Ovary (tissue), 7 donors: ENCODE measurements at regions not wholly inside any gene's neighbourhood (a gene's known extent, or its start where the extent isn't known, plus 50 kb on each side); places are given as distances from the start of the nearest gene placed in this dataset.

Source experiments
- DNase-seq, 5 donors: peaks; one replicate each; pipeline ENCODE4 v3.0.0-alpha.2; 2019 to 2020
- H3K27ac ChIP-seq, 2 donors: fragments of 200-600 bp; one replicate each; pipeline versions ENCODE4 v1.5.1 to v1.8.0; 2019 to 2022
- H3K27me3 ChIP-seq: fragments of 200-600 bp; one replicate; pipeline ENCODE4 v1.8.0; 2022
- H3K36me3 ChIP-seq: fragments of 200-600 bp; sonication (generic); one replicate; pipeline ENCODE4 v1.5.1; 2019
- H3K4me1 ChIP-seq: one replicate; pipeline ENCODE4 v1.8.1; 2013; ENCODE audit warnings: mild to moderate bottlenecking, moderate library complexity; ENCODE audit not compliant: insufficient read depth
- H3K4me3 ChIP-seq: fragments of 200-600 bp; sonication (generic); one replicate; pipeline ENCODE4 v1.5.1; 2017
- H3K9me3 ChIP-seq, 2 donors: fragments of 200-600 bp in 1 of 2; sonication (generic) in 1 of 2; one replicate each; pipeline versions ENCODE4 v1.5.1 to v1.8.1; 2013 to 2019; ENCODE audit warnings: mild to moderate bottlenecking in 1 of 2, moderate library complexity in 1 of 2
- EP300 ChIP-seq: sonication (generic); formaldehyde crosslinking; IDR thresholded peaks from one replicate; pipeline ENCODE4 v1.6.1; 2017; ENCODE audit warnings: antibody characterized with exemption
- POLR2A ChIP-seq: fragments of 450-650 bp; IDR thresholded peaks from one replicate; pipeline ENCODE4 v1.6.1; 2017; ENCODE audit warnings: antibody characterized with exemption, mild to moderate bottlenecking, moderate library complexity
- WGBS, 3 donors: extraction: QIAGEN DNeasy Blood & Tissue Kit in 1 of 3; methylation state at CpG; one replicate each; pipeline versions ENCODE4 v1.1.5 to v1.1.7; 2013 to 2017; 5-methylcytosine and 5-hydroxymethylcytosine counted together
- intact Hi-C, 4 donors: fragments of 100-400 bp; cut with DNase I; formaldehyde crosslinking; loops; one replicate each; pipeline versions ENCODE4 v1.11.0 to v1.15.1; 2022 to 2023
- TF ChIP-seq, protein P1 (sequence below), 3 donors: fragments of 450-650 bp in 2 of 3; fragments of 200-600 bp in 1 of 3; IDR thresholded peaks; one replicate each; pipeline versions ENCODE4 v1.5.1 to v1.8.0; 2016 to 2022; ENCODE audit warnings: antibody characterized with exemption in 3 of 3, mild to moderate bottlenecking in 1 of 3
- donor health status: DM: no; HTN: no; CAD: no; lungs with moderate emphysema.
- donor health status: DM: no; HTN: no; CAD: no.
- donor health status: Bipolar disorder and iron deficiency.
- donor health status: DM: no; HTN: no; CAD: no.
- donor health status: DM: yes; HTN: yes; CAD: no.

DNA sequence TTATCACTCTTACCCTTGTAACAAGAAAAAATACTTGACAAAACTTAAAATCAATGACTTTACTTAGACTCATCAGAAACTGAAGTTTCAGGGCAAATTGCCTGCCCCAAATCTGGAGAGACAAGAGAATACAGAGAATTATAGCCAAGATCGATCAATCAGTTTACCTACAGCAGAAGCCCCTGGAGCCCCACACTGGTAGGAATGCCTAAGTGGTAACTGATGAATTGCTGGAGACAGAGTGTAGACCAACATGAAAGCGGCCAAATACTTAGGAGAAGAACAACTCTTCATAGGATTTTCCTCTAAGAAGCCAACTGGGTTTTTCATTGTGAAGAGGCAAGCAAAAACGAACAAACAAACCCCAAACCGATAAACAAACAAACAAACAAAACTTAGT, 1430.0 kb downstream of the EFNB2 start:
- H3K9me3 ChIP-seq: no peaks in the 10 kb centered on the region
- intact Hi-C loops: no loop called here
- TF ChIP-seq, protein P1, sequence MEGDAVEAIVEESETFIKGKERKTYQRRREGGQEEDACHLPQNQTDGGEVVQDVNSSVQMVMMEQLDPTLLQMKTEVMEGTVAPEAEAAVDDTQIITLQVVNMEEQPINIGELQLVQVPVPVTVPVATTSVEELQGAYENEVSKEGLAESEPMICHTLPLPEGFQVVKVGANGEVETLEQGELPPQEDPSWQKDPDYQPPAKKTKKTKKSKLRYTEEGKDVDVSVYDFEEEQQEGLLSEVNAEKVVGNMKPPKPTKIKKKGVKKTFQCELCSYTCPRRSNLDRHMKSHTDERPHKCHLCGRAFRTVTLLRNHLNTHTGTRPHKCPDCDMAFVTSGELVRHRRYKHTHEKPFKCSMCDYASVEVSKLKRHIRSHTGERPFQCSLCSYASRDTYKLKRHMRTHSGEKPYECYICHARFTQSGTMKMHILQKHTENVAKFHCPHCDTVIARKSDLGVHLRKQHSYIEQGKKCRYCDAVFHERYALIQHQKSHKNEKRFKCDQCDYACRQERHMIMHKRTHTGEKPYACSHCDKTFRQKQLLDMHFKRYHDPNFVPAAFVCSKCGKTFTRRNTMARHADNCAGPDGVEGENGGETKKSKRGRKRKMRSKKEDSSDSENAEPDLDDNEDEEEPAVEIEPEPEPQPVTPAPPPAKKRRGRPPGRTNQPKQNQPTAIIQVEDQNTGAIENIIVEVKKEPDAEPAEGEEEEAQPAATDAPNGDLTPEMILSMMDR (IDR thresholded peaks at IDR 0.05): no peak
- TF ChIP-seq EP300: no peak
- TF ChIP-seq POLR2A: no peak
- WGBS, 3 donors: 85 to 94% (median 88%) methylated on average over 4 of the region's 4 CpGs
- H3K4me1 ChIP-seq: no peaks in the 10 kb centered on the region
- DNase-seq: no peak
- H3K27ac ChIP-seq: no peak overlapping the region
- H3K27me3 ChIP-seq: no peaks in the 10 kb centered on the region
- no peak overlapping the region for H3K4me3 ChIP-seq
- H3K36me3 ChIP-seq: no peaks in the 10 kb centered on the region

- Histone ChIP-seq H3K4me3 (no peak overlapping the region), H3K9me3 (no peaks in the 10 kb centered on the region), H3K27me3 (no peaks in the 10 kb centered on the region), H3K27ac (no peak overlapping the region), H3K36me3 (no peaks in the 10 kb centered on the region), H3K4me1 (no peaks in the 10 kb centered on the region)
- TF ChIP-seq, protein P1 (IDR thresholded peaks at IDR 0.05): no peak
- TF ChIP-seq EP300: no peak
- no peak for DNase-seq
- intact Hi-C loops: no loop called here
Observed at GRCh38 chr13:105097521-105097920, 1437.9 kb downstream of the EFNB2 start.

- H3K27me3 ChIP-seq: no peaks in the 10 kb centered on the region
- H3K27ac ChIP-seq: no peak overlapping the region
- TF ChIP-seq EP300 (no peak), POLR2A (no peak)
- TF ChIP-seq, protein P1 (IDR thresholded peaks at IDR 0.05): no peak
- H3K36me3 ChIP-seq: no peaks in the 10 kb centered on the region
- intact Hi-C loops: no loop called here
- no peaks in the 10 kb centered on the region for H3K9me3 ChIP-seq
- WGBS, 3 donors: 68 to 82% (median 71%) methylated on average over 4 of the region's 4 CpGs
- H3K4me1 ChIP-seq: no peaks in the 10 kb centered on the region
- no peak overlapping the region for H3K4me3 ChIP-seq
- no peak for DNase-seq
Observed at GRCh38 chr13:105089858-105090643, 1445.4 kb downstream of the EFNB2 start.

GRCh38 chr13:105087945-105088344, 1447.5 kb downstream of the EFNB2 start:
- H3K27ac ChIP-seq: no peak overlapping the region
- TF ChIP-seq, protein P1 (IDR thresholded peaks at IDR 0.05): no peak
- no peak for TF ChIP-seq POLR2A
- TF ChIP-seq EP300: no peak

More at GRCh38 chr13:105087945-105088344, 1447.5 kb downstream of the EFNB2 start:
- no peak for DNase-seq
- Histone ChIP-seq H3K36me3 (no peaks in the 10 kb centered on the region), H3K4me3 (no peak overlapping the region), H3K9me3 (no peaks in the 10 kb centered on the region), H3K27me3 (no peaks in the 10 kb centered on the region), H3K4me1 (no peaks in the 10 kb centered on the region)
- WGBS, 3 donors: 67 to 78% (median 72%) methylated on average over 4 of the region's 4 CpGs
- intact Hi-C loops: no loop called here
